ENCODE measurements at regions not wholly inside any gene's neighbourhood (a gene's known extent, or its start where the extent isn't known, plus 50 kb on each side); places are given as distances from the start of the nearest gene placed in this dataset.

GRCh38 chr3:76566211-76566534 is 473.7 kb upstream of the ROBO2 start:
- H3K9ac ChIP-seq (ENCODE audit: low read length) = no peak overlapping the region
- H2AFZ ChIP-seq (ENCODE audit: insufficient read depth, low read depth, low read length, poor library complexity, severe bottlenecking) = no peak overlapping the region
- H3K27me3 Mint-ChIP-seq = no peaks in the 10 kb centered on the region
- no peak overlapping the region for H3K27ac Mint-ChIP-seq
- H3K4me1 ChIP-seq (ENCODE audit: control insufficient read depth in 2 of 2, insufficient read depth in 2 of 2, low read length in 2 of 2) = no peaks in the 10 kb centered on the region
- H3K36me3 ChIP-seq (replicated peaks in 1 of 2; ENCODE audit: control extremely low read depth in 1 of 2, control insufficient read depth in 1 of 2, extremely low read depth in 1 of 2, insufficient read depth in 2 of 2, low read length in 1 of 2) = no peaks in the 10 kb centered on the region
- H3K4me2 ChIP-seq (replicated peaks; ENCODE audit: low read depth, low read length, poor library complexity, severe bottlenecking) = no peak overlapping the region
- H3K27ac ChIP-seq (ENCODE audit: low read length in 2 of 2) = no peak overlapping the region
- no peaks in the 10 kb centered on the region for H3K4me1 Mint-ChIP-seq
- ChIA-PET POLR2A (no interaction called here), CTCF (no interaction called here)
- intact Hi-C loops (cut with micrococcal nuclease) = no loop called here
- no peak for ATAC-seq (ENCODE audit: low read depth)
- no peaks in the 10 kb centered on the region for H3K27me3 ChIP-seq (replicated peaks in 1 of 4; ENCODE audit: control extremely low read depth in 1 of 4, control insufficient read depth in 3 of 4, insufficient read depth in 4 of 4, low read length in 3 of 4)
- no peak overlapping the region for H3K4me3 ChIP-seq (ENCODE audit: control extremely low read depth in 1 of 5, extremely low read depth in 1 of 5, insufficient read depth in 1 of 5, low read depth in 2 of 5, low read length in 4 of 5)
- DNase-seq = no peak
- TF ChIP-seq CTCF (IDR thresholded peaks at IDR 0.05) = no peak
- no peak for TF ChIP-seq EZH2 (IDR thresholded peaks at IDR 0.05; ENCODE audit: borderline replicate concordance, insufficient read depth, low read depth, low read length, poor library complexity, severe bottlenecking)
- H3K9me3 Mint-ChIP-seq (ENCODE audit: insufficient read depth) = peaks cover 2% of the 10 kb centered on the region
- no peaks in the 10 kb centered on the region for H4K20me1 ChIP-seq (ENCODE audit: control insufficient read depth, insufficient read depth, low read length, poor library complexity, severe bottlenecking)
- H3K4me3 Mint-ChIP-seq = no peak overlapping the region
- WGBS (ENCODE audit: insufficient coverage) = no CpG with 5 or more reads among the region's 2 CpGs
- H3K9me3 ChIP-seq (ENCODE audit: control extremely low read depth in 1 of 3, control insufficient read depth in 2 of 3, insufficient read depth in 1 of 3, low read length in 2 of 3) = no peaks in the 10 kb centered on the region
- no peaks in the 10 kb centered on the region for H3K79me2 ChIP-seq (ENCODE audit: control insufficient read depth, insufficient read depth, low read length)

- Histone ChIP-seq H3K27me3 (replicated peaks in 1 of 4; ENCODE audit: control extremely low read depth in 1 of 4, control insufficient read depth in 3 of 4, insufficient read depth in 4 of 4, low read length in 3 of 4) (no peaks in the 10 kb centered on the region), H3K4me1 (ENCODE audit: control insufficient read depth in 2 of 2, insufficient read depth in 2 of 2, low read length in 2 of 2) (no peaks in the 10 kb centered on the region), H3K9me3 (ENCODE audit: control extremely low read depth in 1 of 3, control insufficient read depth in 2 of 3, insufficient read depth in 1 of 3, low read length in 2 of 3) (no peaks in the 10 kb centered on the region), H4K20me1 (ENCODE audit: control insufficient read depth, insufficient read depth, low read length, poor library complexity, severe bottlenecking) (no peaks in the 10 kb centered on the region), H3K4me2 (replicated peaks; ENCODE audit: low read depth, low read length, poor library complexity, severe bottlenecking) (no peak overlapping the region), H3K79me2 (ENCODE audit: control insufficient read depth, insufficient read depth, low read length) (no peaks in the 10 kb centered on the region), H3K36me3 (replicated peaks in 1 of 2; ENCODE audit: control extremely low read depth in 1 of 2, control insufficient read depth in 1 of 2, extremely low read depth in 1 of 2, insufficient read depth in 2 of 2, low read length in 1 of 2) (no peaks in the 10 kb centered on the region), H3K4me3 (ENCODE audit: control extremely low read depth in 1 of 5, extremely low read depth in 1 of 5, insufficient read depth in 1 of 5, low read depth in 2 of 5, low read length in 4 of 5) (no peak overlapping the region), H3K9ac (ENCODE audit: low read length) (no peak overlapping the region), H3K27ac (ENCODE audit: low read length in 2 of 2) (no peak overlapping the region), H2AFZ (ENCODE audit: insufficient read depth, low read depth, low read length, poor library complexity, severe bottlenecking) (no peak overlapping the region)
- TF ChIP-seq EZH2 (IDR thresholded peaks at IDR 0.05; ENCODE audit: borderline replicate concordance, insufficient read depth, low read depth, low read length, poor library complexity, severe bottlenecking) = no peak
- no peak for TF ChIP-seq CTCF (IDR thresholded peaks at IDR 0.05)
- WGBS (ENCODE audit: insufficient coverage) = no CpG with 5 or more reads among the region's 4 CpGs
- Mint-ChIP-seq H3K9me3 (ENCODE audit: insufficient read depth) (peaks cover 2% of the 10 kb centered on the region), H3K4me1 (no peaks in the 10 kb centered on the region), H3K4me3 (no peak overlapping the region), H3K27me3 (no peaks in the 10 kb centered on the region), H3K27ac (no peak overlapping the region)
- DNase-seq = no peak
- intact Hi-C loops (cut with micrococcal nuclease) = no loop called here
- CTCF ChIA-PET = no interaction called here
- ATAC-seq (ENCODE audit: low read depth) = no peak
- POLR2A ChIA-PET = no interaction called here
These were observed 473.0 kb upstream of the ROBO2 start for GRCh38 chr3:76566904-76567303.
